ENCODE measurements at regions not wholly inside any gene's neighbourhood (a gene's known extent, or its start where the extent isn't known, plus 50 kb on each side); places are given as distances from the start of the nearest gene placed in this dataset.
"Not testable (repeated sequence)": the region's sequence is repeated elsewhere in the genome, so short reads cannot be mapped to it uniquely, and the experiment has no call there.

DNA sequence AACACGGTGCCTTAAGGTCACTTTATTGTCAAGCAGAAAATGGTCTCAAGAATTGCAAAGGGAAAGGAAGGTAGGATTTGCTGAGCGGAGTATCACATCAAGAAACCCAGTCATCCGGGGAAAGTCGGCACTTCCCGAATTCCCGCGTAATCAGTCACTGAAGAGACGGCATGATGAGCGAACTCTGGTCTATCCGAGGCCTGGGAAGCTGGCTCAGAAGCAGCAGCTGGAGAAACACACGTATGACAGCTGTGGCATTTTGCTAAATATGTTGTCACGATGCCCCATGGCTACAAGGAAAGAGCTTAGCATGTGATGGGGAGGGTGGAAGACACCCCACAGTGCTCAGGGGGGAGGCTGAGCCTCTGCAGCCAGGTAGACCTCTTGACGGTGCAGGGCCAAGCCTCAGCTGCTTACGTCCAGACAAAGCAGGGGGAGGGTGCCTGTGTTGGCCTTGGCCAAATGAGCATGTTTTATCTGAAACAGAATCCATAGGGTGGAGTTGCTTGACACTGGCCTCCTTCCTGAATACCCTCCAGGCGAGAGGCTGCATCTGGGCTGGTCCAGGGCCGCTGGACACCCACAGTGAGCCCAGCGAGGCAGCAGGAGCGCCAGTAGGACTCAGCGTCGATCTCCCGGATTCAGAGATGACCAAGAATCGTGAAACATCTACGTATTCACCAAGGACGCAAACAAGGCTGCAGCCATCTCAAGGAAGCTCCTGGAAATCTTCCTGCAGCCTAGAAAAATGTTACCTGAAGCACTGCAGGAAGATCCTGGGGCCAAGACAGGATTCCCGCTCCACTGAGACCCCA, 118.8 kb upstream of the AFDN start:
- DNase-seq = no peak

DNA sequence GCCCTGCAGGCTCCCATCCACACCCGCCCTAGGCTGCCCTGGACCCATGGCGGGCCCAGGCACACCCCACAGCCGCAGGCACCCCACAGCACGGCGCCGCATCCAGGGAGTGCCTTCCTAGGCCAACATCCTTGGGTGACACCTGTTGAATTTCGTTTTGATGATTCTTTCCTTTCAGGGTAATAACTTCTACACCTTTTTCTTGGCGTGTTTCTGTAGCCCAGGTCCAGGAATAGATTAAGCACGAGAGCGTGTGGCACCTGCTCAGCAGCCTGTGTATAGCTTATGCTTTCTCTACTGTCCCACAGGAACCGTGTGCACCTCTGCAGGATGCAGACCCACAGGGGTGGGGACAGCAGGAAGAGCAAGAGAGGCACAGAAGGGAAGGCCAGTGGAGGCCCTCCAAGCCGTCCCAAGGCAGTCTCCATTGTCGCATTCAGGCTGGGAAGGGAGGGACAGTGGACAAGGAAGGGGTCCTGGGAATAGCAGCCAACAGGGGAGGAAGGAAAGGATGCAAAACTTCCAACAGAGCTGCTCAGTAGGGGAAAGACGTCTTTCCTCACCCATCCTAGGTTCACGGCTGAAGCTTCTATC, 118.1 kb upstream of the AFDN start:
- no peak for DNase-seq

DNA sequence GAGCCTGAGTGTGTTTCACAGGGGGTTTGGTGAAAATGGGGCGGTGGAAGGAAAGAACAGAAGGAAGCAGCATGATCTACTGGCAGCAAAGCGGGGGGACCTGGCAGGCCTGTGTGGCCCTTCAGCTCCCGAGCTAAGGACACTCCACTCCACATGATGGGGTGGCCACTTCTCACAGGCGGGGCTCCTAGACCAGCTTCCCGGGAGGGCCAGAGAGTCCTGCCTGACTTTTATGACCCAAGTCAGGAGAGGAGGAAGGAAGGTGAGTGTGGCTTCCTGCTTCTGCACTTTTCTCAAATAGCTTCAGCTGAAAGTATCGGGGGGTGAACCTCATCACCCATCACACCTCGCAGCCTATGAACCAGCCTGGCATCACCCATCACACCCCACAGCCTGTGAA, 117.5 kb upstream of the AFDN start:
- no peak for DNase-seq

DNA sequence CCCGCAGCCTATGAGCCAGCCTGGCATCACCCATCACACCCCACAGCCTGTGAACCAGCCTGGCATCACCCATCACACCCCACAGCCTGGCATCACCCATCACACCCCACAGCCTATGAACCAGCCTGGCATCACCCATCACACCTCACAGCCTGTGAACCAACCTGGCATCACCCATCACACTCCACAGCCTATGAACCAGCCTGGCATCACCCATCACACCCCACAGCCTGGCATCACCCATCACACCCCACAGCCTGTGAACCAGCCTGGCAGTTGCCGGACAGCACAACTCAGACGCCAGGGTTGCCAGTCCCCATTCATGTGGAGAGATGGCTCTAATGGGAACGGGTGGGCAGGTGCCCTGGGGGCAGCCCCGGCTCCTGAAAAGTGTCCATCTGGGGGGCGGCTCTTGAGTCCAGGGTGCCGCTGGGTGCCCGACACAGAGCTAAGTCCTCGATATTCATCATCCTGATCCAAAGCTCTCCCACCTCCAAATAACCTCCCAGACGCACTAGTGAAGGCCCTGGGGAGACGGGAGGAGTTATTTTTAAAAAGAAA, 116.9 kb upstream of the AFDN start:
- DNase-seq = not testable (repeated sequence)

DNA sequence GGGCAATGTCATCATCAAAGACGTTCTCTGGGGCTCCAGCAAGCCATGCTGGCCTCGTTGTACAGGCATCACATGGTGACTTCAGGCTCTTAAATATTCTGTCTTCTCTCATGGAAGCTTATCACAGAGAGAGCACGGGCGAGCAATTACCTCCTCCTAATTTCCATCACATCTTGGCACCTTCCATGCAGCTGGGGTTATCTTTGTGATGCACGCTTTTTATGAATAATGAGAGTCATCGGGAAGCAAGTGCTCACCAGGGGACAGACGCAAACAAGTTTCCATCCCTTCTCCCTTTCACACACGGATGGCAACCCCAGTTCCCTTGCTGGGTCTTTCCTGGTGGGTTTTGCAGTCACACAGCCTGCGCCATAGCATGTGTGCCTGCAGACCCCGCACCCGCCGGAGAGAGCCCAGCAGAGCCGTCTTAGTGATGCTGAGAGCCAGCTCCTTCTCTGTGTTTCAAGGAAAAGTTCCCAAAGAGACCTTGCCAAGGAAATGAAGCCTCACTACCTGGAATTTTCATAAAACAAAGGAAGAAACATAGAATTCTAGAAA, 116.3 kb upstream of the AFDN start:
- no peak for DNase-seq

DNA sequence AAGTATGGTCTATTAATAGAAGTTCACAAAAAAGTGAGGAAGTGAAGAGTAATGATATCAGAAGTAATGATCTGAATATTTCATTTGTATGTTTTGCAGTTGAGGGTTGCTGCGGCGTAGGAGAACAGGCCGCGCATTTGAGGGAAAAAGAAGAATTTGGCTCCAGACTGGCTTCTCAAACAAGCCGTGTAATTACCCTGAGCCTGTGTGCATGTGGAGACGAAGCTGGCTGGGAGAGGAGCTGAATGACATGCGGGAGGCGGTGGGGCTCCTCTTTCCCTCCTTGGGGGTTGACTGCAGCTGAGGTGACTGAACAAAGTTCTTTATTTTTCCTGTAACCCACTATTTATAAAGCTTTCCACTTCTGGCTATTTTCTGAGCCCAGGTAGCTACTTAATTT, 115.5 kb upstream of the AFDN start:
- no peak for DNase-seq

DNA sequence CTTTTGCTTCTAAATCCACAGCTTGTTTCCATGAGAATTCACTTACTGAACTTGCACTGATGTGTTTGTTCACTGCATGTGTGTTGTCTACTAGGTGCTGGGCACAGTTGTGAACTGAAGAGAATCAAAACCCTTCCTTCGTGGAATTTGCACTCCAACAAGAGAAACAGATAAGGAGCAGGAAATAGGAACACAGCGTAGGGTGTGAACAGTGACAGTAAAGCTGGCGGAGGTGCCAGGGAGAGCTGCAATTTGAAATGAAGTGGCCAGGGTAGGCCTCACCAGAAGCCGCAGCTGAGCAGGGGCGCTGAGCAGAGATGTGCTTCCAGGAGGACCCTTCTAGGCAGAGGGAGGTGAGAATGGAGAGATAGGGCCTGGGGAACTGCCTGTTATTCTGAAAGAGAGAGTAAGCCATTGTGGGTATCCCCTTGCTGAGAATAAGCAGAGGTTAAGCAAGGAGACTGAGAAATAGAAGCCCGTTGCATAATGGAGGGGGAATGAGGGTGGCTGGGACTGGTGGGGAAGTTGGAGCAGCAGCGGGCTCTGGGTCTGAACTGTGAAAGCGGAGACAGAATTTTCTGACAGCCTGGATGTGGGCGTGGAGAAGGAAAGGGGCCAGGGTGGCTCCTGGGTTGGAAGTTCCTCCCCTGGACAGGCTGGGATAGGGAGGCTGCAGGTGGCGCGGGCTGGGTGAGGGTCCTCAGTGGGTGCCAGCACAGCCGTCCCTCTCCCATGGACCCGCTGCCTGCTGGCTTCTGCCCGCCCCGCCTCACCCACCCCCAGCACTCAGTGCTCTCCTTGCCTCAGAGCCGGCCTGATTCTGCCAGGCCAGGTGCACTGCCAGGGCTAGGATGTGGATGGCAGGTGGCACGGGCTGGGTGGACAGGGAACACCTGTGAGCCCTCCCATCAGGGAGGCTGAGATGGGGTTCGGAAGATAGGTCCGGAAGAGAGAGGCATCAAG, 114.7 kb upstream of the AFDN start:
- DNase-seq = no peak

DNA sequence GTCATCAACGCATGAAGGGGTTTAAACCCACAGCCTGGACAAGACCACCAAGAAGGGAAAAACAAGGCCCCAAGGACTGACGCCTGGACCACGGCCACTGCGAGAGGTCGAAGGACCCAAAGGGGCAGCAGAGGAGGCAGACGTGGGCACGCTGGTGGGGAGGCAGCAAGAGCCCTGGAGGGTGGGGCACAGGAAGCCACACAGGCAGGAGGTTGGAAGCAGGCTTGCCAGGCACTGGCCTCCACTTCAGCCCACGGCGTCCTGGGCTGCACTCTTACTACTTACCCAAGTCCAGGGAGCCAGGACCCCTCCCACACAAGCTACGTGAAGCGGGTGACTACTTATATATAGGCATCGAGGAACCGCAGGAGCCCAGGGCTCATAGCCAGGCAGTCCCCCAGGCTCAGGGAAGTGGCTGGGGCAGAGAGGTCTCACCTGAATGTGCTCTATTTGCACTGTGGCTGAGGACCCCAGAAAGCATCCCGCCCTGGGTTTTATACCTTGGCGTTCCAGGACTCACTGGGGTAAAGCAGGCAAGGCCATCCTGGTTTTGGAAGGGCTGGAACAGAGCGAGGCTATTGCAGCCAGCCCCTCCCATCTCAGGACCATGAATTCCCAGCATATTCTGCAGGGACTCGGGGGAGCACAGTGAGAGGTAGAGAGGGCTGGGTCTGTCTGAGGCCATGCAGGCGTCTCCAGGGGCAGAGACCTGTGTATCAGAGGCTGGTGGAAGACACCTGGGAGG, 113.8 kb upstream of the AFDN start:
- DNase-seq = no peak

DNA sequence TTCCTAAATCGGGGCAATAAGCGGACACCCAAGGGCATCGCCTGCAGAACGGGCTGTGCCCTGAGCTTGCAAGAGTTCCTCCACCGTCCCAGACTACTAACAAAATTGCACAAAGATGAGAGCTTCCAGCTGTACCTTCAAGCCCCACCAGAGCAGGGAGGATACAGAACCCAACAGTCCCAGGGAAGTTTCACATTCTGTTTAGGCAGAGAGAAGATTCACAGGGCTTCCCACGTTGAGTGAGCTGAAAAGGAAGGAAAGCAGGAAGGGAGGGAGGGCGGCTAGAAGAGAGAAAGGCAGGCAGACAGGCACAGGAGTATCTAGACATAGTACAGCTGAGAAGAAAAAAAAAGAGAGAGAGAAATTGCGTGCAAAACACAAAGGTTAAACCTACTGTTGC, 112.6 kb upstream of the AFDN start:
- no peak for DNase-seq

DNA sequence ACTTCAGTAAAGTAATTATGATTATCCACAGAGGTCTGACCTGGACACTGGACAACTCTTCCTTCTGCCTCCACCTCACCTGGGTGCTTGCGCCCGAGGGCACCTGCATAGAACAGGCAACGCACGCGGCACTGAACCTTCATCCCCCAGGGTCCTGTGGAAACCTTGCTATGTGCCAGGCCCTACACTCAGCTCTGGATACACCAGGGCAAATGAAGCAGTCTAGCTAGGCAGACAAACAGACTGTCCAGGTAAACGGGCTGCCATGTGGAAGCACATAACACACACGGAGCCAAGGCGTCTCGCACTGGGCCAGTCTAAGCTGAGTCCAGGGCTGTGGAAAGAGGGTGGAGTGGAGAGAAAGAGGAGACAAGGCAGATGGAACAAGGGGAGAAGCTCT, 109.3 kb upstream of the AFDN start:
- no peak for DNase-seq

DNA sequence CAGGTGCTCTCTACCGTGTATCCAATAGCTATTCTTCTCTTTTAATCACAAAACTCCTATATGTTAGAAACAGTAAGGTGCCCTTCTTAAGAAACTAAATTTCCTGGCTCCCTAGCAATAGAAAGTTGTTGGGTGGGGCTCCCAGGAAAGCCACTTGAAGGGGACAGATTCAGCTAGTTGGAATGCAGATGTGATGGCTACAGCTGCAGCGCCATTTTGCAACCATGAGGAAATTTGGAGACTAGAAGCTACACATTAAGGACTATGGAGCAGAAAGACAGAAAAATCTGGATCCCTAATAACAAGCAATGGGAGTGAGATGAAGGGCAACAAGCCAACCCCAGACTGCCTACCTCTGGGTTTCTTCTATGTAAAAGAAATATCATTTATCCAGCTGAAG, 108.8 kb upstream of the AFDN start:
- DNase-seq = no peak

DNA sequence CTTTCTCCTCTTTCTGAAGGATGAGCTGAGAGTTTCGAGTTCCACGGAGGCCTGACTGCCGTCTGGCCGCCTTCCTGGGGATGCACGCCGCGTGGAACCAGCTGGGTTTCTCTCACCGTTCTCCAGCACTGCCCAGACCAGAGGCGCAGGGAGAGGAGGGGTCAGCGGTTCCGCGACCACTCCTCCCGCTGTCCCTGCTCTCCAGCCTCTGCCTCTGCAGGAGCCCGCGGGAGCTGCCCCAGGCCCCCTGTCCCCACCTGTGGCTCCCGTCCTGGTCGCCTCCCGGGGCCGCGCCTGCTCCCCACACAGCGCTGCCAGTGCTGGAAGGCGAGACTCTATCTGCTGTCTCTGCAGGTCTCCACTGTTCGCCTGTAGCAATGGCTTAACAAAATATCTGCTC, 106.8 kb upstream of the AFDN start:
- DNase-seq = no peak

DNA sequence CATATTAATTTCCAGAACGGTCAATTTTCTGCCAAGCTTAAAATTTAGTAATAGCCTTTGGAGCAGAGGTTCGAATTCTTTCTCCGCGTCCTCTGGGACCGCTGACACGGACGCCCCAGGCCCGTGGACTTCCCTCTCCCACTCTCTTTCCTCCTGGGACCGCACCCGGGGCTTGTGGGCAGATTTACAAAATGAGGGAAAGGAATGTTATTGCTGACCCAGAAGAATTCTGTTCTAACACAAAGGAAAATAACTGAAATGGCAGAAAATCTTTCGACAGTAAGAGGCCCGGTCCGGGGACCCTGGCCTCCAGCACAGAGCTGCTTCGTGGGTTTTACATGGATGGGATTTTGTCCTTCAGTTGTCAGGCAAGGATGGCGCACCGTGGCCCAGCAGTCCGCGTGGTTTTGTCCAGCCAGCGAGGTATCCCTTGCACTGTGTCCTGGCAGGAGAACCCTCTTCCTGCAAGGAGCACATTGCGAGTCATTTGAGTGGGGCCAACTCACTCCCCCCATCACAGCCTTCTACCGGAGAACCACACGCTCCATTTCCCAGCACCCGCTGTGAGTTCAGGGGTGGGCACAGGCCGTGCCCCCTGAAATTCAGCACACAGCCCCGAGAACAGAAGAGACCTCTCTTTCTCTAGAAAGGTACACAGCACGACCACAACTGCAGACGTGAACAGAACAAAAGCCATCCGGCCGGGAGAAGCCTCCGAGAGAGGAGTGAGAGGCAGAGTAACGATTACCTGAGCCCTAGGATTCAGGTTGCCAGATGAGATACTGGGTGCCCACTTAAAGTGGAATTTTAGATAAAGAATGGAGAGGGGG, 106.0 kb upstream of the AFDN start:
- DNase-seq = no peak

DNA sequence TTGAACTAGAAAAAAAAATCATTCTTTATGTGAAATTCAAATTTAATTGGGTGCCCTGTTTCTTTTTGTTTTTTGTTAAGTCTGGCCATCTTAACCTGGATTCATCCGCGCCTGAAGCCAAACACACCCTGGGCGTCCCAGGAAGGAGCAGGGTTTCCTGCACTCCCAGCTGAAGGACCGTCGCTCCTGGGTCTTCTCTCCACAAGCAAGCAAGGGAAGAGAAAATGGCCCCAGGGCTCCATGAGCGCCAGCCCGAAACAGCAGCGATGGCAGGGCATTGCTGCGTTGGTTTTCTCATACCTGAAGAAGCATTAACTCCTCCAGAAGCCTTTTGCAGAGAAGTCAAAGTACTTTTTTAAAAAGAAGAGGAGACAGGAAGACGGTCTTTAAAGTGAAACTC, 105.4 kb upstream of the AFDN start:
- no peak for DNase-seq

DNA sequence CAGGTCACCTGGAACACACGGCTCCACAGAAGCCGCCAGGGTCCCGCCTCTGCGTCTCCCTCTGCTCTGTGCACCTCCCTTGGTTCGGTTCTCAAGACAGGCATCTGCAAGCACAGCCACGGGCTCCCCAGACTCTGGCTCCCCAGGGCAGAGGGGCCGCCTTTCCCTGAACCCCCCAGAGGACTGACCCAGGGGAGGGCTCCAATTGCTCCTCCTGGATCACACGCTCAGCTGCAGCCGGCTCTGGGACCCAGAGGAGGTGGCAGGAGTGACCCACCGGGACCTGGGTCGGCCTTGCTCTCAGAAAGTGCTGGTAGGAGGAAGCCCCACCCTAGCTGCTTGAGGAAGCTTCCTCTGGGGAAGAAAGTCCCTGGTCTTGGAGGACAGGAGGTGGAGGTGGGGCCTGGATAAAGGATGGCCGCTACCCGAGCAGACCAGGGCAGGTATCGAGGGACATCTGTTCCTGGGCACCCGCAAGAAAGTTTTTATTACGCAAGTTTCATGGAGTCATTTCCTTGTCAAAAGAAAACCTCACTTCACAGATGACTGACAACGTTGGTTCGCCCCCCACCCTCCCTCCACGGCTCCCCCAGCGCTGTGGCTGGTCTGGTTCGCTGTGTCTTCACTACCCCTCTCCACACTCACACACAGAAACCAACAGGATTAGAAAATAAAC, 103.9 kb upstream of the AFDN start:
- no peak for DNase-seq

DNA sequence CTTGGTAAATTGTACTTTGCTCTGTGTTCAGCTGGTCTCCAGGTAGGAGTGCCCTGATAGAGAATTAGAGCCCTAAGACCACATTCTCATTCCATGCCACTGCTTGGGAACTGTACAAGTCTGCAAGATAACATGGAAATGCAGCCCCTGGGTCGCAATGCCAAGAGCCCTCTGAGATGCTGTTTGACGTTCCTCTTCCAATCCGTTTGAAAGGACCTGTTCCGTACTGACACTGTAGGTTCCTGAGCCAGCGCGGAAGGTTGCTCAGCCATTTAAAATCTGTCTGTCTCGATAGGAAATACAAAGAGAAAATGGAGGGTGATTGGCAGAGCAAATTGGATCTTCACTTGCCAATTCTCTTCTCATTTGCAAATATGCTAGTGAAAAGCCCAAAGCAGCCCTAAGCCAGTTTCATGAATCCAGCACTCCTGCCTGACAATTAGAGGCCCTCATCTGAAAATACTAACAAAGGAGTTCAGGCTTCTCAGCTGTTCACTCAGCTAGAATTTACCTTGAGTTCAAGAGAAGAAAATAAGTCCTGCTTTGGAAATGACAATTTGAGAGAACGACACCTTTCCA, 100.6 kb upstream of the AFDN start:
- no peak for DNase-seq

DNA sequence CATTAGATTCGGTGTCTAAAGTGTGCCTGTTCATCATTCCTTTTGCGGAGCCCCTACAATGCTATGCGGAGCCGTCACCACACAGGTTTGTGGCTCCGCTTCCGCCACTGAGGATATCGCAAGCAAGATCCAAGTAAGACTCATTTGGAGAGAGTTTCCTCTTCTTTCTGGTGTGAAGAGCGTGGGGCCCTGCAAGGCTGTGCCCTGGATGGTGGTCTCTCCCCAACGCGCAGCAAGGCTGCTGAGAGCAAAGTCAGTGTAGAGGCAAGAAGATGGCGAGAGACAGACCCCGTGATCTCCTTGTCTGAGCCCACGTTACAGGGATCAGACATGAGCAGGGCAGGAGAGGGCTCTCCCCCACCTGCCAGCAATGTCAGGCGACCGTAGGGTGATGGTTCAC, 96.3 kb upstream of the AFDN start:
- no peak for DNase-seq

DNA sequence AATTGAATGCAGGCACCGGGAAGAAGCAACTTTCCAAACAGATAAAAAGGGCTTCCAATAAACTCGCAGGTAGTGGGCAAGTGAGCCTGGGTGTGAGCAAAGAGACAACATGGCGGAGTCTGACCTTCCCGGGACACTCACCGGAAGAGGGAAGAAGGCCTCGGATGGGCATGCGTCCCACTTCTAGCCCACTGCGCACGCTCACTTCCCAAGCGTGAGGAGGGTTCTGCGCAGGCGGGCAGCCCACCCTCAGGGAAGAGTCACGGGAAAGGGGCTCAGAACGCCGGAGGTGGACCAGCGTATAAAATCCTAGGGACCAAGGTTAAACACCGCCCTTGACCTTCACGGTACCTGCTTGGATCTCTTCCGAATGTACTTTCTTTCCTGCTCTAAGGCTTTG, 95.5 kb upstream of the AFDN start:
- no peak for DNase-seq

All from anterior cingulate cortex (tissue), 58 donors.